ENCODE measurements at regions not wholly inside any gene's neighbourhood (a gene's known extent, or its start where the extent isn't known, plus 50 kb on each side); places are given as distances from the start of the nearest gene placed in this dataset.

DNA sequence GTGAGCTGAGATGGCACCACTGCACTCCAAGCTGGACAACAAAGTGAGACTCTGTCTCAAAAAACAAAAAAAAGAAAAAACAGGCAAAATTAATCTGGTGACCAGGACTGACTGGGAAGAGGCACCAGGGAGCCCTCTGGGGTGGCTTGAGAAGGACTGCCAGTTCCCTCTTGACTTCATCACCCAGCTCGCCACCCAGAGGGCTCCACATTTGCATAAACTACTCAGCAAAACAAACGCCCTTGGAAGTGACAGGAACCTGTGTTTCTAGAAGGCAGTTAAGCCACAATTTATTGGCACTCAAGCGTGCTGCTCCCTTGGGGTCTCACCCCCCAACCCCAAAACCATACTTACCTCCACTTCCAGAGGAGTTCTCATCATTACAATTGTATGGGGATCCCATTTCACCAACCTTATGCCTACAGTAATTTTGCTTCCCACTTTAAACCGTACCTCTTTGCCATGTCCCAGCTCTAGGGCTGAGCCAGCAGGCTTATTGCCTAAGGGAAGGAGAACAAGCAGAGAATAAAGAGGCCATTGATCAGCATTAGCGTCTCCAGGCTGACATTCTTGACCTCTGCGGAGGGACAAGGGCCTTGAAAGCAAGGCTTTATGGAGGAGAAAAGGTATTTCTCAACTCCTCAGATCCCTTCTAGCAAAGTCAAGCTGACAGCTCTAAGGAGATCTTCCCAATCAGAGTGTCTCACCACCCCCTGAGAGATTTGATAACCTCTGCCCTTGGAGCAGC is 357.4 kb downstream of the SHQ1 start:
- TF ChIP-seq POLR2A (IDR thresholded peaks at IDR 0.05; ENCODE audit: low read depth, low read length) = no peak
- TF ChIP-seq TAF1 (IDR thresholded peaks at IDR 0.05; ENCODE audit: low read depth, low read length) = no peak
- TF ChIP-seq POLR2AphosphoS5 (IDR thresholded peaks at IDR 0.05; ENCODE audit: low read depth, low read length) = no peak

All from GM12891 (cell line).